IMR-90 (cell line): ENCODE measurements at regions not wholly inside any gene's neighbourhood (a gene's known extent, or its start where the extent isn't known, plus 50 kb on each side); places are given as distances from the start of the nearest gene placed in this dataset.

Source experiments
- ATAC-seq: fragments of 200-7000 bp; cut with Tn5 transposase; 2 replicates; pipeline ENCODE4 v1.9.1; 2020; ENCODE audit warnings: low read depth, mild to moderate bottlenecking, moderate library complexity
- BruUV-seq: library from RNA; stranded (reverse); fragments of 400-500 nt; replicated peaks from 2 replicates; lab custom pipeline; 2021; lab: Mats Ljungman, UMichigan
- CTCF ChIA-PET: fragments of 300-600 bp; formaldehyde crosslinking; extraction: SDS; loops from one replicate; lab custom pipeline; 2021; ENCODE audit warnings: antibody characterized with exemption; lab: Yijun Ruan, JAX
- POLR2A ChIA-PET: fragments of 300-600 bp; sonication (Branson Sonifier 250); formaldehyde crosslinking; loops from one replicate; lab custom pipeline; 2022; ENCODE audit warnings: antibody characterized with exemption; ENCODE audit not compliant: unreplicated experiment; lab: Charles Lee
- DNase-seq: peaks from one replicate; pipeline ENCODE4 v3.0.0; 2013
- H2AFZ ChIP-seq: replicated peaks from 2 replicates; pipeline ENCODE3; 2013; ENCODE audit warnings: low read length, mild to moderate bottlenecking; ENCODE audit not compliant: poor library complexity
- H2AK5ac ChIP-seq: 2 replicates; pipeline ENCODE4 v1.6.1; 2013; ENCODE audit warnings: low read depth, low read length, inconsistent platforms
- H2AK9ac ChIP-seq: replicated peaks from 2 replicates; pipeline ENCODE3; 2013; ENCODE audit warnings: mild to moderate bottlenecking, low read depth, low read length, moderate library complexity; ENCODE audit not compliant: poor library complexity
- H2BK120ac ChIP-seq: 2 replicates; pipeline ENCODE4 v1.6.1; 2013; ENCODE audit warnings: low read depth, low read length, inconsistent platforms
- H2BK15ac ChIP-seq: 3 replicates; pipeline ENCODE4 v1.6.1; 2013; ENCODE audit warnings: low read depth, low read length, inconsistent platforms
- H2BK20ac ChIP-seq: 2 replicates; pipeline ENCODE4 v1.6.1; 2013; ENCODE audit warnings: low read depth, mild to moderate bottlenecking, inconsistent platforms, low read length, moderate library complexity
- H2BK5ac ChIP-seq: 2 replicates; pipeline ENCODE4 v1.6.1; 2013; ENCODE audit warnings: mild to moderate bottlenecking, low read depth, low read length, inconsistent platforms; ENCODE audit not compliant: poor library complexity, severe bottlenecking
- H3K14ac ChIP-seq: replicated peaks from 2 replicates; pipeline ENCODE4 v1.6.1; 2013; ENCODE audit warnings: low read depth, low read length, inconsistent platforms
- H3K18ac ChIP-seq: 2 replicates; pipeline ENCODE4 v1.6.1; 2013; ENCODE audit warnings: low read depth, low read length, control low read depth
- H3K23ac ChIP-seq: 2 replicates; pipeline ENCODE4 v1.6.1; 2013; ENCODE audit warnings: low read depth, low read length, inconsistent platforms
- H3K27ac ChIP-seq: 2 replicates; pipeline ENCODE4 v1.5.1; 2013; ENCODE audit warnings: mild to moderate bottlenecking, control low read depth, low read length; ENCODE audit not compliant: insufficient read depth
- H3K27me3 ChIP-seq: 2 replicates; pipeline ENCODE4 v1.6.1; 2013; ENCODE audit warnings: low read length; ENCODE audit not compliant: control insufficient read depth, insufficient read depth
- H3K36me3 ChIP-seq: 2 replicates; pipeline ENCODE4 v1.6.1; 2013; ENCODE audit warnings: low read length, mixed read lengths; ENCODE audit not compliant: control insufficient read depth, insufficient read depth
- H3K4ac ChIP-seq: 2 replicates; pipeline ENCODE4 v1.6.1; 2013; ENCODE audit warnings: low read depth, low read length, inconsistent platforms
- H3K4me1 ChIP-seq: 2 replicates; pipeline ENCODE4 v1.6.1; 2013; ENCODE audit warnings: low read length, mixed read lengths; ENCODE audit not compliant: control insufficient read depth, insufficient read depth
- H3K4me2 ChIP-seq: 2 replicates; pipeline ENCODE4 v1.6.1; 2013; ENCODE audit warnings: low read depth, mild to moderate bottlenecking, control low read depth, low read length, moderate library complexity
- H3K4me3 ChIP-seq: 2 replicates; pipeline ENCODE4 v1.5.1; 2013; ENCODE audit warnings: low read depth, mild to moderate bottlenecking, control low read depth, low read length, moderate library complexity; ENCODE audit not compliant: insufficient read depth
- H3K56ac ChIP-seq: 2 replicates; pipeline ENCODE4 v1.6.1; 2013; ENCODE audit warnings: low read length, inconsistent platforms; ENCODE audit not compliant: insufficient read depth; ENCODE audit errors: extremely low read depth
- H3K79me1 ChIP-seq, 2 experiments: 2 replicates each; pipeline ENCODE4 v1.6.1; 2013; ENCODE audit warnings: low read length in 2 of 2, inconsistent platforms in 1 of 2, low read depth in 1 of 2
- H3K9ac ChIP-seq: 2 replicates; pipeline ENCODE4 v1.6.1; 2013; ENCODE audit warnings: low read depth, low read length, control low read depth
- H3K9me1 ChIP-seq: 2 replicates; pipeline ENCODE4 v1.6.1; 2013; ENCODE audit warnings: low read length, inconsistent platforms; ENCODE audit not compliant: insufficient read depth
- H3K9me3 ChIP-seq: 2 replicates; pipeline ENCODE4 v1.6.1; 2013; ENCODE audit warnings: low read length; ENCODE audit not compliant: control insufficient read depth, insufficient read depth
- H4K20me1 ChIP-seq: 2 replicates; pipeline ENCODE4 v1.6.1; 2013; ENCODE audit warnings: low read length, inconsistent platforms; ENCODE audit not compliant: insufficient read depth
- H4K5ac ChIP-seq: 2 replicates; pipeline ENCODE4 v1.6.1; 2013; ENCODE audit warnings: mild to moderate bottlenecking, low read depth, low read length, control low read depth
- H4K8ac ChIP-seq, 2 experiments: 2 replicates each; pipeline ENCODE4 v1.6.1; 2013; ENCODE audit warnings: low read depth in 2 of 2, low read length in 2 of 2, control low read depth in 1 of 2, inconsistent platforms in 1 of 2
- H4K91ac ChIP-seq: 2 replicates; pipeline ENCODE4 v1.6.1; 2013; ENCODE audit warnings: low read depth, low read length, inconsistent platforms; ENCODE audit not compliant: insufficient read depth
- BHLHE40 ChIP-seq: fragments of 150-350 bp; IDR thresholded peaks from 2 replicates; pipeline ENCODE4 v1.6.1; 2016; ENCODE audit warnings: mild to moderate bottlenecking, low read depth, low read length
- CEBPB ChIP-seq: IDR thresholded peaks from 2 replicates; pipeline ENCODE4 v1.6.1; 2012; ENCODE audit warnings: low read depth, low read length, improper control_type of control experiment
- CHD1 ChIP-seq: IDR thresholded peaks from 2 replicates; pipeline ENCODE4 v1.6.1; 2012; ENCODE audit warnings: low read depth, low read length, improper control_type of control experiment
- MAFK ChIP-seq: IDR thresholded peaks from 2 replicates; pipeline ENCODE4 v1.6.1; 2012; ENCODE audit warnings: low read depth, low read length, improper control_type of control experiment
- NFE2L2 ChIP-seq: fragments of 150-350 bp; IDR thresholded peaks from 2 replicates; pipeline ENCODE4 v1.6.1; 2016; ENCODE audit warnings: low read depth, mild to moderate bottlenecking, low read length
- RCOR1 ChIP-seq: IDR thresholded peaks from 2 replicates; pipeline ENCODE4 v1.6.1; 2012; ENCODE audit warnings: mild to moderate bottlenecking, low read length, improper control_type of control experiment; ENCODE audit not compliant: insufficient replicate concordance
- WGBS, 2 experiments: methylation state at CpG; one replicate each; pipeline versions ENCODE4 v1.1.5 to v1.1.7; 2013; ENCODE audit warnings: missing lambda C conversion rate in 2 of 2; ENCODE audit not compliant: insufficient read length in 1 of 2; ENCODE audit errors: extremely low coverage in 2 of 2; 5-methylcytosine and 5-hydroxymethylcytosine counted together
- dilution Hi-C: fragments of 300-500 bp; cut with HindIII; formaldehyde crosslinking; loops from one replicate; pipeline ENCODE4 v1.14.3; 2018; ENCODE audit warnings: low sequenced_read_pairs; ENCODE audit not compliant: unreplicated experiment
- in situ Hi-C: fragments of 300-500 bp; cut with MboI; formaldehyde crosslinking; loops from 3 replicates; pipeline ENCODE4 v1.14.3; 2019; ENCODE audit warnings: low sequenced_read_pairs, inconsistent platforms, mixed read lengths
- intact Hi-C: fragments of 100-400 bp; cut with micrococcal nuclease; formaldehyde crosslinking; loops from 2 replicates; pipeline ENCODE4 v1.10.0; 2022

DNA sequence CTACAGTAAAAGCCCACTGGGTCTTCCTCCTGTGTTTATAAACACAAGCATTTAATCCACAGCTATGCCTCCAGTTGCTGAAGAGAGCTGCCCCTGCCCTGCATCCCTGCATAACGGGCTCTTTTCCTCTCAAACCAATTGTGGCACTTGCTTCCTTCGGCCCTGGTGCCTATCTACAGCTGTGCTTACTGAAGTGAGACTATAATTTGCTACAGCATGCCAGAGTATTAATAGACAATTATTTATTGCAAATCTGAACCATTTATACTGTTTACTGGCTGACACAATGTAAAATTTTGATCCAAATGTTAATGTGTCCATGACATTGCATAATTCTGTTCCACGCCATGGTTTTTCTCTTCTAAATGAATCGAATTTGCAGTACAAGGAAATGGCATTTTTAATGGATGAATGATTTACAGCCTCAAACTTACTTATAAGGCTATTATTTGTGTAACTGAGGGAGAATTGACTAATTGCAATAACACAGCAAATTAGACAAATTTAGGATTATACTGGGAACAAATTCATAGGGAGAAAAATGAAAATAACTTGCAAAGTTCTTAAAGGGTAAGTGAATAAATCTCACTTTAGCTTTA is 457.0 kb upstream of the HNRNPA3 start:
- dilution Hi-C loops (no loop called here), intact Hi-C loops (no loop called here), in situ Hi-C loops (no loop called here)
- H2BK5ac ChIP-seq, result no peak overlapping the region
- H3K23ac ChIP-seq, result no peak overlapping the region
- WGBS, 2 experiments, result 50% methylated on average over 1 of the region's 4 CpGs; no CpG with 5 or more reads in 1 of the 2 experiments
- H3K79me1 ChIP-seq, result no peaks in the 10 kb centered on the region
- H3K9me1 ChIP-seq, result no peaks in the 10 kb centered on the region
- H3K56ac ChIP-seq, result no peak overlapping the region
- H3K36me3 ChIP-seq, result no peaks in the 10 kb centered on the region
- H4K20me1 ChIP-seq, result no peaks in the 10 kb centered on the region
- POLR2A ChIA-PET, result no interaction called here
- CTCF ChIA-PET, result no interaction called here
- DNase-seq, result no peak
- H4K91ac ChIP-seq, result no peak overlapping the region
- no peak overlapping the region for H2AK5ac ChIP-seq
- H3K4me2 ChIP-seq, result no peak overlapping the region
- no peak for TF ChIP-seq BHLHE40
- no peak for TF ChIP-seq CHD1
- no peak for TF ChIP-seq RCOR1
- no peak for TF ChIP-seq MAFK
- no peak for TF ChIP-seq CEBPB
- TF ChIP-seq NFE2L2, result no peak
- no peak overlapping the region for H3K4me3 ChIP-seq
- H3K9ac ChIP-seq, result no peak overlapping the region
- H2BK20ac ChIP-seq, result no peak overlapping the region
- no peak overlapping the region for H4K8ac ChIP-seq
- H3K4me1 ChIP-seq, result no peaks in the 10 kb centered on the region
- no peak overlapping the region for H2BK15ac ChIP-seq
- no peaks in the 10 kb centered on the region for H3K9me3 ChIP-seq
- ATAC-seq, result no peak
- no peak overlapping the region for H2AK9ac ChIP-seq
- no peak overlapping the region for H3K14ac ChIP-seq
- H4K5ac ChIP-seq, result no peak overlapping the region
- H3K27me3 ChIP-seq, result no peaks in the 10 kb centered on the region
- H2AFZ ChIP-seq, result no peak overlapping the region
- no peak overlapping the region for H3K18ac ChIP-seq
- H3K4ac ChIP-seq, result no peak overlapping the region
- no peak overlapping the region for H2BK120ac ChIP-seq
- BruUV-seq, result no TSS peak
- H3K27ac ChIP-seq, result no peak overlapping the region
